ENCODE measurements at regions not wholly inside any gene's neighbourhood (a gene's known extent, or its start where the extent isn't known, plus 50 kb on each side); places are given as distances from the start of the nearest gene placed in this dataset.

DNA sequence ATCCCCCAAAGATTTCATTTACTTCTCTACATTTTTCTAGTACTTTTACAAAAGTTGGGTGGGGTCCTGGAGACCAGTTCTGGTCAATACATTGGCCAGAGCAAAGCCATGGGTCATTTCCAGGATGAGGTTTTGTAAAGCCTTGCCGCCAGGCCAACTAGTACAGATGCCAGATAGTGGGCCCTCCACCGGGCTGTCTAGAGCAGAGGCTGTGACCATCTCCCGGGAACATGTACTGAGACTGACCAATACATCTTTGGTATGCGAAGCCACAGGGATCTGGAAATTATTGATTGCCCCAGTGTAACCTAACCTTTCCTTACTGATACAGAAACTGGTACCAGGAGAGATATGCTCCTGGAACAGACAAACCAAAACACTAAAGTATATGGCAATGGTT lies 599.2 kb downstream of the ADCYAP1 start:
- no peaks in the 10 kb centered on the region for H3K36me3 ChIP-seq (replicated peaks in 1 of 2; ENCODE audit: control insufficient read depth in 2 of 2, insufficient read depth in 2 of 2, low read length in 2 of 2)
- no peak overlapping the region for H3K9ac ChIP-seq (ENCODE audit: low read depth, low read length, poor library complexity)
- H4K91ac ChIP-seq (ENCODE audit: low read depth, low read length, poor library complexity): no peak overlapping the region
- H4K8ac ChIP-seq (ENCODE audit: low read depth, low read length): no peak overlapping the region
- H3K23ac ChIP-seq (ENCODE audit: low read depth, low read length, poor library complexity): no peak overlapping the region
- H3K79me1 ChIP-seq (ENCODE audit: low read depth, low read length): no peaks in the 10 kb centered on the region
- H3K9me3 ChIP-seq (replicated peaks in 1 of 2; ENCODE audit: control insufficient read depth in 2 of 2, insufficient read depth in 1 of 2, low read depth in 1 of 2, low read length in 2 of 2): no peaks in the 10 kb centered on the region
- DNase-seq (ENCODE audit: low spot score): no peak
- no peaks in the 10 kb centered on the region for H3K4me1 ChIP-seq (ENCODE audit: control insufficient read depth in 2 of 2, insufficient read depth in 1 of 2, low read depth in 1 of 2, low read length in 2 of 2)
- no peak overlapping the region for H3K4me3 ChIP-seq (ENCODE audit: low read length in 2 of 2)
- no peak overlapping the region for H2BK120ac ChIP-seq (ENCODE audit: low read depth, low read length)
- H2BK15ac ChIP-seq (ENCODE audit: low read length): no peak overlapping the region
- no peak overlapping the region for H3K18ac ChIP-seq (ENCODE audit: low read length)
- H2AFZ ChIP-seq (ENCODE audit: low read length): no peak overlapping the region
- no peak overlapping the region for H3K14ac ChIP-seq (ENCODE audit: low read length)
- H2BK12ac ChIP-seq (ENCODE audit: low read length): no peak overlapping the region
- H2AK5ac ChIP-seq (ENCODE audit: low read depth, low read length): no peak overlapping the region
- H3K27me3 ChIP-seq (ENCODE audit: control insufficient read depth in 3 of 3, insufficient read depth in 3 of 3, low read depth in 1 of 3, low read length in 3 of 3): no peaks in the 10 kb centered on the region
- H3K27ac ChIP-seq (replicated peaks; ENCODE audit: low read length): no peak overlapping the region
- H3K4ac ChIP-seq (ENCODE audit: low read length): no peak overlapping the region
- no peak overlapping the region for H2BK5ac ChIP-seq (ENCODE audit: low read length)
- no peak overlapping the region for H3K4me2 ChIP-seq (ENCODE audit: insufficient read depth, low read length, poor library complexity, severe bottlenecking)
- whole genome bisulfite sequencing, 2 donors (ENCODE audit: extremely low coverage in 2 of 2, insufficient read length in 2 of 2, insufficient replicate concordance in 1 of 2): no CpG with 5 or more reads among the region's 4 CpGs

DNA sequence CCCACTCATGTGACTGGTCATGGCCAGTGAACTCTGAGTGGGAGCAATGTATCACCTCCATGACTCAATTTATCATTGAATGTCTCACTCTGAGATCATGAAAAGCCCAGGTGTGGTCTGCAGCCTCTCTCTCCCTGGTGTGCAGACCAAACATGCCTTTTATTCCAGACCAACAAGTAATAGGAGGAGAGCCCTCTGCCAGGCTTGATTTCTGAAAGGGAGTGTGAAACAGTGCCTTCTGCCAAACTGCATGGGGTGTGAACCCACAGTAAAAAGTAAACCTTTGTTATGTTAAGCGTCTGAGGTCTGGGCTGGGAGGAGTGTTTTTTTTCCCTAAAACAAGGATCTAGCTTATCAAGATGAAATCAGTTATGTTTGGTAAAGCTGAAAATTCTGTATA lies 601.2 kb downstream of the ADCYAP1 start:
- WGBS, 2 donors (ENCODE audit: extremely low coverage in 2 of 2, insufficient read length in 2 of 2, insufficient replicate concordance in 1 of 2): no CpG with 5 or more reads among the region's 1 CpG
- Histone ChIP-seq H4K8ac (ENCODE audit: low read depth, low read length) (no peak overlapping the region), H2BK15ac (ENCODE audit: low read length) (no peak overlapping the region), H2BK12ac (ENCODE audit: low read length) (no peak overlapping the region), H3K27ac (replicated peaks; ENCODE audit: low read length) (no peak overlapping the region), H3K4me2 (ENCODE audit: insufficient read depth, low read length, poor library complexity, severe bottlenecking) (no peak overlapping the region), H3K18ac (ENCODE audit: low read length) (no peak overlapping the region), H3K14ac (ENCODE audit: low read length) (no peak overlapping the region), H2BK120ac (ENCODE audit: low read depth, low read length) (no peak overlapping the region), H3K23ac (ENCODE audit: low read depth, low read length, poor library complexity) (no peak overlapping the region), H3K4me1 (ENCODE audit: control insufficient read depth in 2 of 2, insufficient read depth in 1 of 2, low read depth in 1 of 2, low read length in 2 of 2) (no peaks in the 10 kb centered on the region), H3K4ac (ENCODE audit: low read length) (no peak overlapping the region), H4K91ac (ENCODE audit: low read depth, low read length, poor library complexity) (no peak overlapping the region), H3K9ac (ENCODE audit: low read depth, low read length, poor library complexity) (no peak overlapping the region), H3K9me3 (replicated peaks in 1 of 2; ENCODE audit: control insufficient read depth in 2 of 2, insufficient read depth in 1 of 2, low read depth in 1 of 2, low read length in 2 of 2) (peaks cover 0 to 1% of the 10 kb centered on the region in 2 donors), H3K36me3 (replicated peaks in 1 of 2; ENCODE audit: control insufficient read depth in 2 of 2, insufficient read depth in 2 of 2, low read length in 2 of 2) (no peaks in the 10 kb centered on the region), H2BK5ac (ENCODE audit: low read length) (no peak overlapping the region), H3K4me3 (ENCODE audit: low read length in 2 of 2) (no peak overlapping the region), H2AFZ (ENCODE audit: low read length) (no peak overlapping the region), H2AK5ac (ENCODE audit: low read depth, low read length) (no peak overlapping the region), H3K79me1 (ENCODE audit: low read depth, low read length) (no peaks in the 10 kb centered on the region), H3K27me3 (ENCODE audit: control insufficient read depth in 3 of 3, insufficient read depth in 3 of 3, low read depth in 1 of 3, low read length in 3 of 3) (peaks cover 0 to 3% (median 0%) of the 10 kb centered on the region in 3 experiments)
- no peak for DNase-seq (ENCODE audit: low spot score)

- Histone ChIP-seq H4K91ac (ENCODE audit: low read depth, low read length, poor library complexity) (no peak overlapping the region), H3K27me3 (ENCODE audit: control insufficient read depth in 3 of 3, insufficient read depth in 3 of 3, low read depth in 1 of 3, low read length in 3 of 3) (peaks cover 0 to 3% (median 0%) of the 10 kb centered on the region in 3 experiments), H3K27ac (replicated peaks; ENCODE audit: low read length) (no peak overlapping the region), H2BK5ac (ENCODE audit: low read length) (no peak overlapping the region), H3K23ac (ENCODE audit: low read depth, low read length, poor library complexity) (peak overlapping the region; percentile 73), H3K9me3 (replicated peaks in 1 of 2; ENCODE audit: control insufficient read depth in 2 of 2, insufficient read depth in 1 of 2, low read depth in 1 of 2, low read length in 2 of 2) (peaks cover 0 to 1% of the 10 kb centered on the region in 2 donors), H3K4ac (ENCODE audit: low read length) (no peak overlapping the region), H2AK5ac (ENCODE audit: low read depth, low read length) (peak overlapping the region; percentile 69), H4K8ac (ENCODE audit: low read depth, low read length) (no peak overlapping the region), H3K36me3 (replicated peaks in 1 of 2; ENCODE audit: control insufficient read depth in 2 of 2, insufficient read depth in 2 of 2, low read length in 2 of 2) (no peaks in the 10 kb centered on the region), H2AFZ (ENCODE audit: low read length) (no peak overlapping the region), H3K14ac (ENCODE audit: low read length) (peak overlapping the region; percentile 75), H2BK120ac (ENCODE audit: low read depth, low read length) (no peak overlapping the region), H2BK12ac (ENCODE audit: low read length) (no peak overlapping the region), H3K4me2 (ENCODE audit: insufficient read depth, low read length, poor library complexity, severe bottlenecking) (no peak overlapping the region), H3K18ac (ENCODE audit: low read length) (peak overlapping the region; percentile 91), H2BK15ac (ENCODE audit: low read length) (no peak overlapping the region), H3K4me1 (ENCODE audit: control insufficient read depth in 2 of 2, insufficient read depth in 1 of 2, low read depth in 1 of 2, low read length in 2 of 2) (no peaks in the 10 kb centered on the region), H3K9ac (ENCODE audit: low read depth, low read length, poor library complexity) (peak overlapping the region; percentile 72), H3K4me3 (ENCODE audit: low read length in 2 of 2) (no peak overlapping the region), H3K79me1 (ENCODE audit: low read depth, low read length) (no peaks in the 10 kb centered on the region)
- DNase-seq (ENCODE audit: low spot score): no peak
- no CpG with 5 or more reads among the region's 4 CpGs for WGBS, 2 donors (ENCODE audit: extremely low coverage in 2 of 2, insufficient read length in 2 of 2, insufficient replicate concordance in 1 of 2)
Measured at GRCh38 chr18:1510542-1511179, 606.0 kb downstream of the ADCYAP1 start.

DNA sequence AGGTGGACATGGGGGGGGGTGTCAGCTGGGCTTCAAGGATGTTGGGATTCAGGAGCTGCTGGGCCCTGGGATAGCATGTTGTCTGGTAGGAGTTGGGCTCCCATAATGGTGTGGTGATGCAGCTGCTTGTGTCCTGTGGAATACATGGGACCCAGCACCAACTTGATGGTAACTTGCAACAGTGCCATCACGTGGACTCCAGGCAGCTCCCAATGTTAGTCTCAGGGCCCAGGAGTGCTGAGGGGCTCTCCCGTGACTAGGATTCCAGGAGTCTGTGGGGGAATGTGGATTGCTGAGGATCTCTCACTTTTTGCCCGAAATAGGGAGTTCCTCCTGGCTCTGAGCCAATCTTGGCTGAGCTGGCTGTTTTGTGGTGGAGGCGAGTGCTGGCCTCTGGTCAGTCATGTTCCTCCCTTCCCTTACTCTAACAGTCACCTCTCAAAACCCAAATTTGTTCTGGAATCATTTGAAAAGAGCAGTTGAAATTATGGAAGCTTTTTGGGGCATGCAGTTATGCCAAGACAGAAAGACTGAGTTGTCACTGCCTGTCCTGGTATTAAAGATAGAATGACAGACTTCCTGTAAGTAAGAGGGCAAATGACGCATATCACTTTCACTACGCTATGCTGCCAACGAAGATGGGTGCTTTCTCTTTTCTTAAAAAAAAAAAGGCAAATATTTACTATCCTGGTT lies 607.1 kb downstream of the ADCYAP1 start:
- Histone ChIP-seq H3K23ac (ENCODE audit: low read depth, low read length, poor library complexity) (no peak overlapping the region), H2AFZ (ENCODE audit: low read length) (no peak overlapping the region), H3K27me3 (ENCODE audit: control insufficient read depth in 3 of 3, insufficient read depth in 3 of 3, low read depth in 1 of 3, low read length in 3 of 3) (peaks cover 0 to 3% (median 0%) of the 10 kb centered on the region in 3 experiments), H3K4me3 (ENCODE audit: low read length in 2 of 2) (no peak overlapping the region), H3K9me3 (replicated peaks in 1 of 2; ENCODE audit: control insufficient read depth in 2 of 2, insufficient read depth in 1 of 2, low read depth in 1 of 2, low read length in 2 of 2) (peaks cover 0 to 1% of the 10 kb centered on the region in 2 donors), H2BK15ac (ENCODE audit: low read length) (no peak overlapping the region), H2AK5ac (ENCODE audit: low read depth, low read length) (no peak overlapping the region), H3K4me2 (ENCODE audit: insufficient read depth, low read length, poor library complexity, severe bottlenecking) (no peak overlapping the region), H3K4ac (ENCODE audit: low read length) (no peak overlapping the region), H2BK12ac (ENCODE audit: low read length) (no peak overlapping the region), H3K36me3 (replicated peaks in 1 of 2; ENCODE audit: control insufficient read depth in 2 of 2, insufficient read depth in 2 of 2, low read length in 2 of 2) (no peaks in the 10 kb centered on the region), H3K27ac (replicated peaks; ENCODE audit: low read length) (no peak overlapping the region), H3K4me1 (ENCODE audit: control insufficient read depth in 2 of 2, insufficient read depth in 1 of 2, low read depth in 1 of 2, low read length in 2 of 2) (no peaks in the 10 kb centered on the region), H2BK120ac (ENCODE audit: low read depth, low read length) (no peak overlapping the region), H3K79me1 (ENCODE audit: low read depth, low read length) (no peaks in the 10 kb centered on the region), H2BK5ac (ENCODE audit: low read length) (no peak overlapping the region), H3K18ac (ENCODE audit: low read length) (no peak overlapping the region), H4K8ac (ENCODE audit: low read depth, low read length) (no peak overlapping the region), H4K91ac (ENCODE audit: low read depth, low read length, poor library complexity) (no peak overlapping the region), H3K9ac (ENCODE audit: low read depth, low read length, poor library complexity) (no peak overlapping the region), H3K14ac (ENCODE audit: low read length) (no peak overlapping the region)
- no CpG with 5 or more reads among the region's 7 CpGs for WGBS, 2 donors (ENCODE audit: extremely low coverage in 2 of 2, insufficient read length in 2 of 2, insufficient replicate concordance in 1 of 2)
- DNase-seq (ENCODE audit: low spot score): no peak
